Tibial nerve (tissue), 3 donors: ENCODE measurements at regions not wholly inside any gene's neighbourhood (a gene's known extent, or its start where the extent isn't known, plus 50 kb on each side); places are given as distances from the start of the nearest gene placed in this dataset.

Source experiments
- POLR2A ChIP-seq, 2 donors: fragments of 450-650 bp; IDR thresholded peaks; one replicate each; pipeline ENCODE4 v1.6.1; 2017; ENCODE audit warnings: antibody characterized with exemption in 2 of 2, mild to moderate bottlenecking in 2 of 2, moderate library complexity in 2 of 2
- TF ChIP-seq, protein P1 (sequence below), 5 experiments: fragments of 200-600 bp in 3 of 5; fragments of 450-650 bp in 2 of 5; sonication (generic) in 3 of 5; IDR thresholded peaks; one replicate each; pipeline ENCODE4 v1.5.1; 2016 to 2019; ENCODE audit warnings: antibody characterized with exemption in 5 of 5, mild to moderate bottlenecking in 3 of 5, moderate library complexity in 2 of 5

DNA sequence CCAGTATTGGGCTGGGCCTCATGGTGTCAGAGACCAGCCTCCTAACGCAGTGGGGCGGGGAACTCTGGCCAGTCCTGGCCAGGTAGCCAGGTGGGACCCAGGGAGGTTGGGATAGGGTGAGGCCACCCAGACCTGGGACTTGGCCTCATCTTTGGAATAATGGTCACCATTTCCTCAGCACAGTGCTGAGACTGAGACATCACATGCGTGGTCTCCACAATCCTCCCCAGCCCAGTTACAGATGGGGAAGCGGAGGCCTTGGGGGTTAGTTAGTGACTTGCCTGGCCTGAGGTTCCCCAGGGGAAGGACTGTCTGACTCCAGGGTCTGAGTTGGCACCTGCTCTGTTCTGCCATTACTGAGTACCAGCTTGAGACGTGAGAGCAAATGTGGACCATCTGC, 77.9 kb upstream of the CASZ1 start:
- TF ChIP-seq, protein P1, sequence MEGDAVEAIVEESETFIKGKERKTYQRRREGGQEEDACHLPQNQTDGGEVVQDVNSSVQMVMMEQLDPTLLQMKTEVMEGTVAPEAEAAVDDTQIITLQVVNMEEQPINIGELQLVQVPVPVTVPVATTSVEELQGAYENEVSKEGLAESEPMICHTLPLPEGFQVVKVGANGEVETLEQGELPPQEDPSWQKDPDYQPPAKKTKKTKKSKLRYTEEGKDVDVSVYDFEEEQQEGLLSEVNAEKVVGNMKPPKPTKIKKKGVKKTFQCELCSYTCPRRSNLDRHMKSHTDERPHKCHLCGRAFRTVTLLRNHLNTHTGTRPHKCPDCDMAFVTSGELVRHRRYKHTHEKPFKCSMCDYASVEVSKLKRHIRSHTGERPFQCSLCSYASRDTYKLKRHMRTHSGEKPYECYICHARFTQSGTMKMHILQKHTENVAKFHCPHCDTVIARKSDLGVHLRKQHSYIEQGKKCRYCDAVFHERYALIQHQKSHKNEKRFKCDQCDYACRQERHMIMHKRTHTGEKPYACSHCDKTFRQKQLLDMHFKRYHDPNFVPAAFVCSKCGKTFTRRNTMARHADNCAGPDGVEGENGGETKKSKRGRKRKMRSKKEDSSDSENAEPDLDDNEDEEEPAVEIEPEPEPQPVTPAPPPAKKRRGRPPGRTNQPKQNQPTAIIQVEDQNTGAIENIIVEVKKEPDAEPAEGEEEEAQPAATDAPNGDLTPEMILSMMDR (IDR thresholded peaks at IDR 0.05), result no peak
- TF ChIP-seq POLR2A (IDR thresholded peaks at IDR 0.05), result no peak
